ENCODE measurements at regions not wholly inside any gene's neighbourhood (a gene's known extent, or its start where the extent isn't known, plus 50 kb on each side); places are given as distances from the start of the nearest gene placed in this dataset.
A peak's percentile ranks its signal among the peaks of the same experiment; 100 is the strongest.

DNA sequence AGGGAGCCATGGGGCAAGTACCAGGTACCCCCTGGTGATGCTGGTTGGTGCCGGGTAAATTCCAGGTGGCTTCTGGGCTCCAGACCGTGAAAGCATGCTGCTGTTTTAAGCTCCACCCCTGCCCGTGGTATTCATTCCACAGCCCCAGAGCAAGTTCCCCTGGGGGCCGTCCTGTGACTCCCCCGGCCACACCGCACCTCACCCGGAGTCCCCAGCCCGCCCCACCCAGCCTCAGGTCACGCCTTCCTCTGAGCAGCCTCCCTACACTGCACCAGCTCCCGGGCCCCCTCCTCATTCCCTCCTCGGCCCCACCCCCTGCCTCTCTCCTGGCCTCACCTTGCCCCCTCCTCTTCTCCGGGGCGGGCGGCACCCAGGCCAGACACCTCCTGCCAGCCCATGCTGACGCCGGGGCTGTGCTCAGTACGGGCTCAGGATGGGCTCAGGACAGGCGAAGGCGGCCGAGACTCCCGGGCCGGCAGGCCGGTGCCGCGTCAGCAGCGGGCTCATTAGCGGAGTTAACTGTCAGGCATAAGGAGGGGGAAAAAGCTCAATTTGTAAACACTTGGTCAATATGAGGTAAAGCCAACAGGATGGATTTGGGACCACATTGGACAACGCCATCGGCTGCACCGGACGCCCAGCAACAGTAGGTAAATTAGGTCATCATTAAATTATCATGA, 127.4 kb downstream of the FAM53A start:
- no peak for TF ChIP-seq CTCF (IDR thresholded peaks at IDR 0.05)
- ATAC-seq (ENCODE audit: low FRiP score) (peak; percentile 20), DNase-seq (ENCODE audit: low spot score) (no peak)

GRCh38 chr4:1554876-1555265, 129.2 kb downstream of the FAM53A start:
- DNase-seq (ENCODE audit: low spot score), result no peak
- no peak for TF ChIP-seq CTCF (IDR thresholded peaks at IDR 0.05)

GRCh38 chr4:1554246-1554875, 129.8 kb downstream of the FAM53A start:
- no peak for TF ChIP-seq CTCF (IDR thresholded peaks at IDR 0.05)
- no peak for DNase-seq (ENCODE audit: low spot score)
- no peak for ATAC-seq (ENCODE audit: low FRiP score)

More at GRCh38 chr4:1554876-1555265, 129.2 kb downstream of the FAM53A start:
- ATAC-seq (ENCODE audit: low FRiP score), result no peak

- DNase-seq (ENCODE audit: low spot score), result no peak
- no peak for ATAC-seq (ENCODE audit: low FRiP score)
- TF ChIP-seq CTCF (IDR thresholded peaks at IDR 0.05), result no peak
These were observed 130.7 kb downstream of the FAM53A start for GRCh38 chr4:1553365-1553764.

DNA sequence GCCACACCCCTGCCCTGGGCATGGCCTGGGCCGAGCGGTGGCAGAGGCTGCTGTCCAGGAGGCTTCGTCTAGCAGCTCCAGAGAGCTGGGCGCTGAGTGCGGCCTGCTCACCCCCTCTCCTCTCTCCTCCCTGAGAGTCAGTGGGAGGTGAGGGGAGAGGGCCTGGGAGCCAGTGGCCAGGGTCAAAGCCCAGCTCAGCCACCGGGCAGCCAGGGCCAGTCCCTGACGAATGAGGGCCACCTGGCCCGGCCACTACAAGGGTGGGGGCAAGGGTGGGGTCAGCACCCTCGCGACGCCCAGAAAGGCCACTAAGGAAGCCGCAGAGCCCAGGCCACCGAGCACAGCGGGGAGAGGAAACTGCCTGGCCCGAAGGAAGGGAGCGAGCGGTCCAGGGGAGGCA, 131.7 kb downstream of the FAM53A start:
- no peak for ATAC-seq (ENCODE audit: low FRiP score)
- TF ChIP-seq CTCF (IDR thresholded peaks at IDR 0.05), result no peak
- no peak for DNase-seq (ENCODE audit: low spot score)

GRCh38 chr4:1551211-1551610, 132.9 kb downstream of the FAM53A start:
- DNase-seq (ENCODE audit: low spot score), result no peak
- no peak for ATAC-seq (ENCODE audit: low FRiP score)
- TF ChIP-seq CTCF (IDR thresholded peaks at IDR 0.05), result no peak
